GM23338 (cell line): ENCODE measurements at regions not wholly inside any gene's neighbourhood (a gene's known extent, or its start where the extent isn't known, plus 50 kb on each side); places are given as distances from the start of the nearest gene placed in this dataset.

ENCODE experiments used
- CREB1 ChIP-seq: fragments of 250-450 bp; sonication (Bioruptor Pico); IDR thresholded peaks from 2 replicates; pipeline ENCODE4 v1.5.0; 2020; ENCODE audit warnings: low read depth, mild to moderate bottlenecking, moderate library complexity
- ETS1 ChIP-seq: IDR thresholded peaks from 2 replicates; pipeline ENCODE4 v1.6.1; 2016; ENCODE audit warnings: antibody characterized with exemption
- EZH2 ChIP-seq: fragments of 200-600 bp; sonication (generic); IDR thresholded peaks from one replicate; pipeline ENCODE4 v1.8.0; 2017; ENCODE audit warnings: antibody characterized with exemption, mild to moderate bottlenecking, low read depth; ENCODE audit not compliant: unreplicated experiment
- EZH2phosphoT487 ChIP-seq: fragments of 200-600 bp; sonication (generic); IDR thresholded peaks from one replicate; pipeline ENCODE4 v1.8.1; 2018; ENCODE audit warnings: antibody characterized with exemption; ENCODE audit not compliant: unreplicated experiment
- JUNB ChIP-seq: IDR thresholded peaks from one replicate; pipeline ENCODE4 v1.6.1; 2016; ENCODE audit warnings: antibody characterized with exemption; ENCODE audit not compliant: unreplicated experiment
- NANOG ChIP-seq: IDR thresholded peaks from 2 replicates; pipeline ENCODE4 v1.6.1; 2016; ENCODE audit warnings: antibody characterized with exemption, borderline replicate concordance
- POLR2AphosphoS5 ChIP-seq: IDR thresholded peaks from 2 replicates; pipeline ENCODE4 v1.6.1; 2016; ENCODE audit warnings: antibody characterized with exemption, low read depth
- REST ChIP-seq: IDR thresholded peaks from one replicate; pipeline ENCODE4 v1.6.1; 2018; ENCODE audit warnings: antibody characterized with exemption; ENCODE audit not compliant: unreplicated experiment
- STAT1 ChIP-seq: IDR thresholded peaks from one replicate; pipeline ENCODE4 v1.6.1; 2016; ENCODE audit warnings: antibody characterized with exemption; ENCODE audit not compliant: unreplicated experiment
- ZNF114 ChIP-seq: fragments of 250-450 bp; sonication (Bioruptor Pico); IDR thresholded peaks from 2 replicates; pipeline ENCODE4 v1.5.0; 2020; ENCODE audit warnings: mild to moderate bottlenecking, moderate library complexity
- ZNF331 ChIP-seq: fragments of 250-450 bp; sonication (Bioruptor Pico); IDR thresholded peaks from 2 replicates; pipeline ENCODE4 v1.5.0; 2020; ENCODE audit warnings: low read depth, mild to moderate bottlenecking, moderate library complexity
- TF ChIP-seq, protein P1 (sequence below), 2 experiments: fragments of 200-600 bp in 1 of 2; sonication (generic) in 1 of 2; conservative IDR thresholded peaks; 2 replicates each; pipeline versions ENCODE4 v1.5.1 to v1.6.1; 2016 to 2017; ENCODE audit warnings: antibody characterized with exemption in 2 of 2, low read depth in 2 of 2, mild to moderate bottlenecking in 2 of 2, moderate library complexity in 1 of 2
- TF ChIP-seq, protein P2 (sequence below): fragments of 250-450 bp; sonication (Bioruptor Pico); IDR thresholded peaks from 2 replicates; pipeline ENCODE4 v1.5.0; 2020; ENCODE audit warnings: mild to moderate bottlenecking, moderate library complexity

DNA sequence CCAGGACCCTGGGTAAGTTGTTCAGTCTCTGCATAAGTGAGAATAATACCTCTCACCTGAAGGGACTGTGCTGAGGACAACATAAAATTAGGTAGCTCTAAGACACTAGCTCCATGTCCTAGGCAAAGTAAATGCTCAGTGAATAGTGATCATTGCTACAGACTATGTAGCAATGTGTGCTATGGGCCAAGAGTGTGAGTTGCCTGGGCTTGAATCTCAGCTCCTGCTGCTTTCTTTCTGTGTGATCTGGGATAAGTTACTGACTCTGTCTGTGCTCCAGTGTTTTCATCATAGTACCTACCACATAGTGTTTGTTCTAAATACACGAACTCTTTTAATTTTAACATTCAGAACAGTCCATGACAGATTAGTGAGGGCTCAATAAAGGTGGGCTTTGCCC, 81.1 kb upstream of the MFGE8 start:
- TF ChIP-seq REST (no peak), EZH2phosphoT487 (no peak), ETS1 (no peak), EZH2 (no peak), JUNB (no peak), POLR2AphosphoS5 (no peak), CREB1 (CRISPR knock-in tag) (no peak), NANOG (no peak), ZNF331 (CRISPR knock-in tag) (no peak), STAT1 (no peak), ZNF114 (CRISPR knock-in tag) (no peak)
- TF ChIP-seq, protein P1, sequence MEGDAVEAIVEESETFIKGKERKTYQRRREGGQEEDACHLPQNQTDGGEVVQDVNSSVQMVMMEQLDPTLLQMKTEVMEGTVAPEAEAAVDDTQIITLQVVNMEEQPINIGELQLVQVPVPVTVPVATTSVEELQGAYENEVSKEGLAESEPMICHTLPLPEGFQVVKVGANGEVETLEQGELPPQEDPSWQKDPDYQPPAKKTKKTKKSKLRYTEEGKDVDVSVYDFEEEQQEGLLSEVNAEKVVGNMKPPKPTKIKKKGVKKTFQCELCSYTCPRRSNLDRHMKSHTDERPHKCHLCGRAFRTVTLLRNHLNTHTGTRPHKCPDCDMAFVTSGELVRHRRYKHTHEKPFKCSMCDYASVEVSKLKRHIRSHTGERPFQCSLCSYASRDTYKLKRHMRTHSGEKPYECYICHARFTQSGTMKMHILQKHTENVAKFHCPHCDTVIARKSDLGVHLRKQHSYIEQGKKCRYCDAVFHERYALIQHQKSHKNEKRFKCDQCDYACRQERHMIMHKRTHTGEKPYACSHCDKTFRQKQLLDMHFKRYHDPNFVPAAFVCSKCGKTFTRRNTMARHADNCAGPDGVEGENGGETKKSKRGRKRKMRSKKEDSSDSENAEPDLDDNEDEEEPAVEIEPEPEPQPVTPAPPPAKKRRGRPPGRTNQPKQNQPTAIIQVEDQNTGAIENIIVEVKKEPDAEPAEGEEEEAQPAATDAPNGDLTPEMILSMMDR (conservative IDR thresholded peaks at IDR 0.05; ENCODE audit: low read depth in 2 of 2) = no peak
- TF ChIP-seq, protein P2, sequence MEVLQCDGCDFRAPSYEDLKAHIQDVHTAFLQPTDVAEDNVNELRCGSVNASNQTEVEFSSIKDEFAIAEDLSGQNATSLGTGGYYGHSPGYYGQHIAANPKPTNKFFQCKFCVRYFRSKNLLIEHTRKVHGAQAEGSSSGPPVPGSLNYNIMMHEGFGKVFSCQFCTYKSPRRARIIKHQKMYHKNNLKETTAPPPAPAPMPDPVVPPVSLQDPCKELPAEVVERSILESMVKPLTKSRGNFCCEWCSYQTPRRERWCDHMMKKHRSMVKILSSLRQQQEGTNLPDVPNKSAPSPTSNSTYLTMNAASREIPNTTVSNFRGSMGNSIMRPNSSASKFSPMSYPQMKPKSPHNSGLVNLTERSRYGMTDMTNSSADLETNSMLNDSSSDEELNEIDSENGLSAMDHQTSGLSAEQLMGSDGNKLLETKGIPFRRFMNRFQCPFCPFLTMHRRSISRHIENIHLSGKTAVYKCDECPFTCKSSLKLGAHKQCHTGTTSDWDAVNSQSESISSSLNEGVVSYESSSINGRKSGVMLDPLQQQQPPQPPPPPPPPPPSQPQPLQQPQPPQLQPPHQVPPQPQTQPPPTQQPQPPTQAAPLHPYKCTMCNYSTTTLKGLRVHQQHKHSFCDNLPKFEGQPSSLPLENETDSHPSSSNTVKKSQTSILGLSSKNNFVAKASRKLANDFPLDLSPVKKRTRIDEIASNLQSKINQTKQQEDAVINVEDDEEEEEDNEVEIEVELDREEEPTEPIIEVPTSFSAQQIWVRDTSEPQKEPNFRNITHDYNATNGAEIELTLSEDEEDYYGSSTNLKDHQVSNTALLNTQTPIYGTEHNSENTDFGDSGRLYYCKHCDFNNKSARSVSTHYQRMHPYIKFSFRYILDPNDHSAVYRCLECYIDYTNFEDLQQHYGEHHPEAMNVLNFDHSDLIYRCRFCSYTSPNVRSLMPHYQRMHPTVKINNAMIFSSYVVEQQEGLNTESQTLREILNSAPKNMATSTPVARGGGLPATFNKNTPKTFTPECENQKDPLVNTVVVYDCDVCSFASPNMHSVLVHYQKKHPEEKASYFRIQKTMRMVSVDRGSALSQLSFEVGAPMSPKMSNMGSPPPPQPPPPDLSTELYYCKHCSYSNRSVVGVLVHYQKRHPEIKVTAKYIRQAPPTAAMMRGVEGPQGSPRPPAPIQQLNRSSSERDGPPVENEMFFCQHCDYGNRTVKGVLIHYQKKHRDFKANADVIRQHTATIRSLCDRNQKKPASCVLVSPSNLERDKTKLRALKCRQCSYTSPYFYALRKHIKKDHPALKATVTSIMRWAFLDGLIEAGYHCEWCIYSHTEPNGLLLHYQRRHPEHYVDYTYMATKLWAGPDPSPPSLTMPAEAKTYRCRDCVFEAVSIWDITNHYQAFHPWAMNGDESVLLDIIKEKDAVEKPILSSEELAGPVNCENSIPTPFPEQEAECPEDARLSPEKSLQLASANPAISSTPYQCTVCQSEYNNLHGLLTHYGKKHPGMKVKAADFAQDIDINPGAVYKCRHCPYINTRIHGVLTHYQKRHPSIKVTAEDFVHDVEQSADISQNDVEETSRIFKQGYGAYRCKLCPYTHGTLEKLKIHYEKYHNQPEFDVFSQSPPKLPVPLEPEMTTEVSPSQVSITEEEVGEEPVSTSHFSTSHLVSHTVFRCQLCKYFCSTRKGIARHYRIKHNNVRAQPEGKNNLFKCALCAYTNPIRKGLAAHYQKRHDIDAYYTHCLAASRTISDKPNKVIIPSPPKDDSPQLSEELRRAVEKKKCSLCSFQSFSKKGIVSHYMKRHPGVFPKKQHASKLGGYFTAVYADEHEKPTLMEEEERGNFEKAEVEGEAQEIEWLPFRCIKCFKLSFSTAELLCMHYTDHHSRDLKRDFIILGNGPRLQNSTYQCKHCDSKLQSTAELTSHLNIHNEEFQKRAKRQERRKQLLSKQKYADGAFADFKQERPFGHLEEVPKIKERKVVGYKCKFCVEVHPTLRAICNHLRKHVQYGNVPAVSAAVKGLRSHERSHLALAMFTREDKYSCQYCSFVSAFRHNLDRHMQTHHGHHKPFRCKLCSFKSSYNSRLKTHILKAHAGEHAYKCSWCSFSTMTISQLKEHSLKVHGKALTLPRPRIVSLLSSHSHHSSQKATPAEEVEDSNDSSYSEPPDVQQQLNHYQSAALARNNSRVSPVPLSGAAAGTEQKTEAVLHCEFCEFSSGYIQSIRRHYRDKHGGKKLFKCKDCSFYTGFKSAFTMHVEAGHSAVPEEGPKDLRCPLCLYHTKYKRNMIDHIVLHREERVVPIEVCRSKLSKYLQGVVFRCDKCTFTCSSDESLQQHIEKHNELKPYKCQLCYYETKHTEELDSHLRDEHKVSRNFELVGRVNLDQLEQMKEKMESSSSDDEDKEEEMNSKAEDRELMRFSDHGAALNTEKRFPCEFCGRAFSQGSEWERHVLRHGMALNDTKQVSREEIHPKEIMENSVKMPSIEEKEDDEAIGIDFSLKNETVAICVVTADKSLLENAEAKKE = no peak
